ENCODE measurements at regions not wholly inside any gene's neighbourhood (a gene's known extent, or its start where the extent isn't known, plus 50 kb on each side); places are given as distances from the start of the nearest gene placed in this dataset.
A peak's percentile ranks its signal among the peaks of the same experiment; 100 is the strongest.
"Not testable (repeated sequence)": the region's sequence is repeated elsewhere in the genome, so short reads cannot be mapped to it uniquely, and the experiment has no call there.

DNA sequence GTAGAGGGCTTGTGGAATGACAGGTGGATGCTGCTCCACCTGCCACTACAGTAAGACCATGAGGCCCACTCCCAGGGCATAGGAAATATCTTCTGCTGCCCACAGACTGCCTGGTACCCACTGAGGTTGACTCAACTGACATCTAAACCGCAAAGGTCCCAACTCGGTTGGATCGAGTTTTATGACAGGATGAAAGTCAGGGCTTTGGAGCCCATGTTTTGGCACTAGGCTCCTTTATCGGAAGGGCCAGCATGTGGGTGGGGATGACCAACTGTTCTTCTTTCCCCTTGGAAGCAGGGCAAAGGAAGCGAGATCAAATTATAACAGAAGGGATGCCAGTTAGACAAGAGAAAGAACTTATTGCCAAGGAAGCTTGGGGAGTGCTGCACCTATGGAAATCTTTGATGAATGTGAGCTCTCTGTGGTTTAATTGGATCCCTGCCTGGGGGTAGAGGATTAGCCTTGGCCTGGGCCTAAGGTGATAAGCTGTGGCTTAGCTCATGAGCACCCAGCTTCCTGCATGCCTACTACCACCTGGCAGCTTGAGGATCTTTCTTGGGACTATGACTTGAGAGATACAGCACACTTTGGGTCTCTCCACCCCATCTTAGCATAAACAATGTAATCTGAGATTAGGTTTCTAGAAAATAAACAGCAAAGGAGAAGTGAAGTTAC is 121.8 kb downstream of the KCNA5 start:
- no peak for DNase-seq

DNA sequence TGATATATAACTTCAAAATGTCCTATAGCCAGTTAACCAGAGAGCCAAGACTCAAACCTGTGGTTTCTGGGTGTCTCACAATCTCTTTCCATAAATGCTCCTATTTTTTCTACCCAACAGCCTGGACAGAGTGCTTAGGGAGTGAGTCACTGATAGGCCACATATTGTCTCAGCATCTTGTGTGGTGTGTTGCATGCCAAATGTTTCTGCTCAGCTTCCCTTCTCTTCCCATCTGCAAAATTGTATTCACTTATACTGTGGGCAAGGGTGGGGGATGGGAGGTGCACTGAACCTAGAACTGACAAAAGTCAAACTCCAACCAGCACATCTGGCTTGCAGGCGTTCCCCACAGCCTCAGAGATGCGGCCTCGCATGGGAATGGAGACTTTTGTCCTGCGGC is 123.3 kb downstream of the KCNA5 start:
- peak in 1 of 14 donors; percentile 79 for DNase-seq

DNA sequence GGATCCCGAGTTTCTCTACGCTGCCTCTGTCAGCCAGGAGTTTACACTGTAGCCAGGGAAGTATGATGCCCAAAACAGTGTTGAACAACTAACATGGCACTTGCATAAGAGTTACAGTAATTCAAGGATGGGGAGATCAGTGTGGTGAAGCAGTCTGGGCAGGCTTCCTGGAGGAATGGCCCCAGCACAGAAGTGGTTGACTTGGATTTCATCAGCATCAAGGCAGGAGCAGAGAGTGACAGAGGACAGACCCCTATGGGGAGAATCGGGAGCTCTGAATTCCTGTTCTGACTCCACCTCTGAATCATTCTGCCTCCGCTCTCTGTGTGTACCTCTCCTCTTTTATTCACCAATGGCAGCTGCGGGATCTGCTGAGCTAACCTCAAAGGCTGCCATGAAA is 124.5 kb downstream of the KCNA5 start:
- DNase-seq = no peak

DNA sequence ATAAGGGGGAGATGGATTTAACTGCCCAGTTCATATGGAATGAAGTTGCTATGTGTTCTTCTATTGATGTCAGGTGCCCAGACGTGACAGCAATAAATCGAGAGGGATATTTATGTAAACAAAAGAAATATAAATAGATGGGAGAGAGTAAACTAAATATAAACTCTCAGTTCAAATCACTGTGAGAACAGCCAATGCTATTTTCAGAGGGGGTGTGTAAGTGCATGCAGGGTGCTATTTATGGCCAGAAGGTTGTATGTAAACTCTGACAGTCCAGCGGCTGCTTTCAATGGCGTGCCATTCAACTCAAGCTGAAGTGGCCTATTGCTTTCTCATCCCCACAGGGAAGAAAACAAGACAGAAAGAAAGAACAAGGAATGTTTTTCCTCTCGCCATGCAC is 127.2 kb downstream of the KCNA5 start:
- DNase-seq = no peak

DNA sequence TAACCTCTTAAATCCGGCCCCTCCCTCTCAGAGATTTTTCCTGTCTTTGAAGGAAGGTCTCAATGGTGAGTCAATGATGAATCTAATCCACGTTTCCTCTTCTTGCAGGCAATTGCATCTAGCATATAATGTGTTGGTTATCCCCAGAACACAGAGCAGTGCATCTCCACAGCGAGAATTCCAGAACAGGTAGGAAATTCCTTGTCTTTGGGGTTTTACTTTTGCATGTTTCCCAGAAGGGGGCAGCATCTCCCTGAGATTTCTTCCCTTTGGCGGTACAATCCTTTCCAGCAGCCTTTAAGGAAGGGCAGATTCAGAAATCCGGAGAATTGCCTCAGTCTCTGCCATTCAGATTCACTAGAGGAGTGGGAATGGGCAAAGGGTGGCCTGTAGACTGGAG is 128.0 kb downstream of the KCNA5 start:
- DNase-seq = peak in 1 of 14 donors; percentile 53

DNA sequence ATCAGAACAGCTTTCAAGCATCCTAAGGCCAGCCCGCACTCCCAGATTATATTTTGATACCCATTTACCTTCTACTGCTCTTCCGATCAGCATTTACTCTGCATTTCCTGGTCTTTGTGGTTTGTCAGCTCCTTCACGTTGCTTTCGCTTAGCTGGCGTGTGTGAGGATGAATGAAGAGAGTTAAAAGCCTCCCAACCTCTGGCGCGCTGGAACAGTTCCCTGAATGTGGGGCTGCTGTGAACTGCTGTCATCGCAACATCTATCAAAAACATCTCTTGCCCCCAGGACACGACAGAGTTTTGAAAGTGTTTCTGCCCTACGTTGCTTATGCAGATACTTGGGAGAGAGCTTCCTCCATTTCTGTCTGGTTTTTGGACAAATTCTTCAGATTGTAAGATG is 129.2 kb downstream of the KCNA5 start:
- DNase-seq = no peak

DNA sequence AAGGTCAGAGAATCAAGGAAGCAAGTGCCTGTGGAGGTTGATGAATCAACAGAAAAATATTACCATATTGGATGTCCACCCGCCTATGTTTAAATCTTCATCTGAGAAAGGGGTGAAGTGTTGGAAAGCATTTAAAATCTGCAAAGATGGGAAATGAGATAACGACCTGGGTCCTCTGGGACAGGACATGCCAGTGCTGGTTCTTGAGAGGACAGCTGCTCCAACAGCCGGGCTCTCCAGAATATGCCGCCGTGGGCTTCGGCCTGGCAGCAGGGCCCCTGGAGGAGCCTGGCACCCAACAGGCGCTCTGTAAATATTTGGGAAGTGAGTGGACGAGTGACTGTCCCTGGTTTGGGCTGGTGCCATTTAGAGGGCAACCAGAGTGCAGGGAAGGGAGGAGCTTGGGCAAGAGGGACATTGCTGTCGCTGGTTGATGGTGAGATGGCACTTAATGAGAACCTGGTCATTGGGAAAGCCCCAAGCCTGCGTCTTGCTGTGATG is 129.9 kb downstream of the KCNA5 start:
- no peak for DNase-seq

DNA sequence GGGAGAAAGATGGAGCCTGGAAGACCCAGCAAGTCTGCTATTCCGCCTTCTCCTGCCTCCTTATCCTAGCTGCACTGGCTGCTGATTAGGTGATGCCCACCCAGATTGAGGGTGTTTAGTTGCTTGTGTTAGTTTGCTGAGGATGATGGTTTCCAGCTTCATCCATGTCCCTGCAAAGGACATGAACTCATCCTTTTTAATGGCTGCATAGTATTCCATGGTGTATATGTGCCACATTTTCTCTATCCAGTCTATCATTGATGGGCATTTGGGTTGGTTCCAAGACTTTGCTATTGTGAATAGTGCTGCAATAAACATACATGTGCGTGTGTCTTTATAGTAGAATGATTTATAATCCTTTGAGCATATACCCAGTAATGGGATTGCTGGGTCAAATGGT is 131.7 kb downstream of the KCNA5 start:
- not testable (repeated sequence) for DNase-seq

DNA sequence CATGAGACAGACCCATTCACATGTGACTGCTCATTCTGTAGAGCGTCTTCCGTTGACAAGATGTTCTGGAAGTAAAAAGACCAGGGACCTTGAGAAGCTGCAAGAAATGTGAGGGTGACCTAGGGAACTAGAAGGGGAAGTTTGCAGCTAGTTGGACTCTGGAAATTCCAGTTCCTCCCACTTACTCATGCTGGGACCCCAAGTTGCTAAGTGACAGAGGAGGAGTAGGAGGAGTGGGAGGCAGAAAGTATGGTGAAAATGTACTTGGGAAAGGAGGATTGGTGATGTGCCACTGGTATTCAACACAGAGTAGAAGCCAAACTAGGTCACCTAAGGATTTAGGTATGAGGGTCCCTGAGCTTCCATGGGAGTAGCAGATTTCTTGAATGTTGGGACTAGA is 132.4 kb downstream of the KCNA5 start:
- no peak for DNase-seq

DNA sequence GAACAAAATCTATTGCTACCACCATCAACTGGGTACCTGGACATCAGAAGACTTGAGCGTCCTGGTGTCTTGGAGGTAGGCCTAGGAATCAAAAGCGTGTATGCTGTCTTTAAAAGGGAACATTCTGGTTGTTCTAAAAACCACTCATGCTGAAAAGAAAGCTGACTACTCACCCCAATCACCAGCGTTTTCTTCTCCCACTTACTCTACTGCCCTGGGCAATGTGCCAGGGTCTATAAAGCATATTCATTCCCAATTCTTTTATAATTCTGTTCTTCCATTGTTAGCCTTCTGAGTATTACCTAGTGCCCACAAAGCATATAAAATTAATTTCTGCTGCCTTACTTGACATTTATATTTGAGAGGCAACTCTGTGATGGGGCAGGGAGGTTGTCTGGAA is 133.4 kb downstream of the KCNA5 start:
- no peak for DNase-seq

DNA sequence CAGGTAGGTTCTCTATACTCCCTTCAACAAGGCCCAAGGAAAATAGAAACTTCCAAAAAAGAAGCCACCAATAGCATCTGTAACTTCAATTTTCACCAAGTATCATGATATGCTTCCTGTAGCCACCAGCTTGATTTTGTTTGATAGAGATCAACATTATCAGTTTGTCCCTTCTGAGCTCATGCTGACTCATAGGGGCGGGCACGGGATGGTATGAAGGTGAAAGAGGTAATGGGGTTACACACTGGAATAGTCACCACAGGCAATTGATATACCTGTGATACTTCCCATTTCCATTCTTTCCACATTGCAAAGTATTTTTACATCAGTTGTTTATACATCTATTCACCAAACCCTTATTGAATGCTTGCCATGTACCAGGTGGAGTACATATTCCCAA is 134.1 kb downstream of the KCNA5 start:
- no peak for DNase-seq

DNA sequence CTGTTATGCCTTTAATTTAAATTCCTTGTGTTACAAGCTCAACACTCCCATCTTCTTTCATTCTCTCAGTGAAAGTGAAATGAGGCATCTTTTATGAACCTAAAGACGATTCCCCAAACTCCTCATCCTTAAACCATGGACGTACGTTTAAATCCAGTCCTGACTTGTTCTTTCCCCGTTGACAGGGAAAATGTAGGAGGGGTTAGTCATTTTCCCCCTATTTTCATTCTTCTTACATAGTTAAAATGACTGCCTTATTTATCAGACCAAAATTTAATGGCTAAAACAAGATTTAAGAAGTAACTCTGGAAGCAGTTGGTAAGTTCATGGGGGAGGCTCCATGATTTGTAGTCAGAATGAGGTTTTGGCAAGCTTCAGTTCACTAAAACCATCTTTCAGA is 134.9 kb downstream of the KCNA5 start:
- no peak for DNase-seq

DNA sequence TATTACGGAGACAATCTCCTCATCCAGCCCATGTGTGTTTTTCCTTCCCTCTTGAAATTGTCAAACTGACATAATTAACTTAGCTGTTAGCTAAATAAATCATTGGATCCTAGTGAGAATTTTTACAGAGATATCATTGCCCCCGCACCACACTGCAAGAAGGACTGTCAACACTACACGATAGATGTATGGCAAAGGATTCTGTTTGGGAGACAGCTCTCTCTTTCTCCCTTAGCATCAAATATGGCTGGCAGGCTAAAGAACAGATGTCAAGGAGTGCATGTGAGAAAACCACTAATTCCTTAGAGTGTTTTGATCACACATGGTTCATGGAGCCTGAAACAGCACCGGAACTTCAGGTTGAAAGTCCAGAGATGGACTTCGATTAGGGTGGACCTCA is 136.8 kb downstream of the KCNA5 start:
- no peak for DNase-seq

DNA sequence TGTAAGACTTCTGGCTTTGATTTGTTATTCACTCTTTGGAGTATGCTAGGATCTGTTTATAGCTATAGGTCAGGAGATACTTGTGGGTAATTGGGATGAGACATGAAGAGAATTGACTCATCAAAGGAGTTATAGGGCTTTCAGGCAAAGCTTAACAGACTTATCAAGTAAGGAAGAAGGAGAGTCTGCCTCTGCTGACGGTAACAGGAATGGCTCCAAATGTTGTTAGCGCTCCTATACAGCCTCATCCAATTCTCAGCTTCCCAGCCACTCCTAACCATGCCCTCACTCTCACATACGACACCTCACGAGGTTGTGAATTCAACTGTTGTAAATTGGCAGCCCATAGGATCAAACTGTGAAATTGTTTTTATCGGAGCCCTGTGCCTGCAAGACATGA is 140.5 kb downstream of the KCNA5 start:
- DNase-seq = no peak

DNA sequence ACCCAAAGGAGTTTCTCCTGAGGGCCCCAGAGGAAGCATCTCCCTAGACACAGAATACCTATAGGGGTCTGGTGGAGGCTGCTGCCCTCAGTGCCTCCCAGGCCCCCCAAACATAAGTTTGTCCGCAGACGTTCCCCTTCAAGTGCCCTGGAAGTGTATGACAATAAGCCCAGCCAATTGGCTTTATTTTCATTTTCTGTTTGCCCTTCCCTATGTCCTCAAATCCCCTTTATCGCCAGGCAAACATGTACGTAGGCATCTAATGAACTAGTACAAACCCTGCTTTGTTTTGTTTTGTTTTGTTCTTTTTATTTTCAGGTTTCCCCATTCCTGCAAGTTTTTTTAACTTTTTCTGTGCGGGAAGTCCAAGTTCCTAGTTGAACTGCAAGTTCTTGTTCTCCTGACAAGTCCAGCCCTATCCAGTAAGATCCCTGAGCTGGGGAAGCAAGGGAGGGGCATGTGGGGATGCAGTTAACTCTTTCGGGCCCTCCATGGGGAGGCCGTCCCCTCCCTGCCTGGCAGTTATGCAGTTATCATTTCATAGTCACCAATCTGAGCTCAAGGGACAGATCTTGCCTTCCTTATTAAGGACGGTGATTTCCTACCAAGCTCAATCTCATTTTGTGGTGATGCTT is 141.9 kb downstream of the KCNA5 start:
- no peak for DNase-seq

DNA sequence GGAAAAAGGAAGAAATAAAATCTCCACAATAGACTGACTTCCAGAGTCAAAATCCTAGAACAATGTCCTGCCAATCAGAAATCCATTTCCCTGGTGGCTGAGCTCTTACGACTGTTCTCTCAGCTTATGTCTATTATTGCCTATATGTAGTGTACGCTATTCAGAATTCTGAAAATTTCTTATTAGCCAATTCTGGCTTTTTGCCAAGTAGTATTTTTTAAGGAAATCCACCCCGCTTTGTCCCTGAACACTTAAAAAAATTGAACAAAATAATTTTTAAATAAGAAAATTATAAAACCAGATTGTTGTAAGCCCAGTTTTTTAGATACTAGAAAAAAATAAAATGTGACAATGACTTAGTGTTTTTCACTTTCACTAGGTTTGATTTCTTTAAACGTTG is 143.0 kb downstream of the KCNA5 start:
- no peak for DNase-seq

DNA sequence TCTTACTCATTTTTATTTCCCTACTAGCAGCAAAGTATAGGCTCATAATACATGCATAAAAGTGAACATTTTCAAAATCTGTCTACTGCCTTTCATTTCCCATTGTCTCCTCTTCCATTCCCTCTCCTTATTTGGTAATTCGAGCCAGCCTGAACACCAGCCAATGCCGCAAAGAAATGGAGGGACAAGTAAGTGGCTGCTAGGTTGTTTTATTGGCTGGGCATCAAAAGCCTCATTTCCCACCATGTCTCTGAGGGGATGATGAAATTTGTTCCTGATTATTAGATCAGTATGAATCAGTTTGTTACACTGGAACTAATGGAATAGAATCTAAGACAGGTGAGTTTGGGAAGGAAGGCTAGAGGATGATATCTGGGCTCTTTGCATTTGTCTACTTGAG is 143.5 kb downstream of the KCNA5 start:
- DNase-seq = no peak

DNA sequence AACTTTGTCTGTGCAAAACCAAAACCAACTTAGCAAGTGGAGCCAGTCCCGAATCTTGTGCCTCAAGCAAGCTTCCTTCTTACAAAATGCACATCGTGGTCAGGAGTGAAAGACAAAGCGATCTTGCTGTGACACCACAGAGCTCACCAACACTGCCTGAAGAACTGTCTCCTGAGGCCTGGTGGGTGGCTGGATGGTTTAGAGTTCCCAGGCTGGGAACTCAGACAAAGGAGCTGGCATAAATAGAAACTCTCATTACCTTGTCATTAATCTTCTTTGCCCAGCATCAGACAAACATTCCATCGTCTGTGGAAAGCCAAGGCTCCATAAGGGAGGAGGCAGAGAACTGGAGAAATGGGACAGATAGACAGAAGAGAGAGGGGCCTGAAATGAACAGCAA is 144.8 kb downstream of the KCNA5 start:
- DNase-seq = no peak

DNA sequence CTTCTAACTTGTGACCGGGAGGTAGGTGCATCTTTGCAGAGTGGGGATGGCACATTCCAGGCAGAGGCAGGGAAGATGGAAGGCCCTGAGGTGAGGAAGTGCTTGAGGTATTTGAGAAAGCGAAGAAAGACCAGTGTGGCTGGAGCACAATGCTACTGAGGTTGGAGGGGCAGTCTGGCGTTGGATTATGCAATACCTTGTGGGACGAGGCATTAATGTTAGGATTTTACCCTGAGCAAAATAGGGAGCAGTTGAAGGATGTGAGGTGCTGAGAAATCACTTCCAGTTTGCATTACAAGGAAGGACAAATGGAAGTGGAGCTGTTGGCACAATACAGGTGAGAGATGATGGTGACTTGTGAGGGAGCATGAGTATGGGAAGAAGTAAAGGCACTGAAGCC is 145.5 kb downstream of the KCNA5 start:
- no peak for DNase-seq

DNA sequence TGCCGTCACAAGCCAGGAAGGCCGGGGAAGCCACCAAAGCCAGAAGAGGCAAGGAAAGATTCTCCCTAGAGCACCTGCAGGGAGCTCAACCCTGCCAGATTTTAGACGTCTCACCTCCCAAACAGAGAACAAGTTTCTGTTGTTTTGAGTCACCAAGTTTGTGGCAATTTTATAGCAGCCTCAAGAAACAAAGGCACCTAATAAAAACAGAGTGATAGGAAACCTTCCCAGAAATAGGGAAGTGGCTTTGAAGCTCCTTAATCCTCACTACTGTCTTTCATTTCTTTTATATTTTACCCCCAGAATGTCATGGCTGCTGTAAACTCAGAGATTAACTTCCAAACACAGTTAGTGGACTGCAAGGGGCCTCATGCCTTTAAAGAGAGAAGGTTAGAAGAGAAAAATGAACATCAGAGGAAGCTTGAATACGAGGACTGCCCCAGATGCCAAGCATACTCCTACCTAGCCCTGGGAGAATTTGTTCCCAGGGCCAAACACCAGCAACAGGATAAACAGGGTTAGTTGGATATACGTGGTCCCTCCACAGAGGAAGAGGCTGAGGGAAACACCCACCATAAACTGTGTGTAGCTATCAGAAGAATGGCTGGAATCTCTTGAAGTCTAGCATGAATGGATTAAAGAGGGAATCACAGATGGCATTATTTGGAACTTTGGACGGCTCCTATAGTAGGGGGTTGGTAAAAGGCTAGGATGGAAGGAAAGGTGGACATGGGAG is 148.3 kb downstream of the KCNA5 start:
- DNase-seq = no peak

DNA sequence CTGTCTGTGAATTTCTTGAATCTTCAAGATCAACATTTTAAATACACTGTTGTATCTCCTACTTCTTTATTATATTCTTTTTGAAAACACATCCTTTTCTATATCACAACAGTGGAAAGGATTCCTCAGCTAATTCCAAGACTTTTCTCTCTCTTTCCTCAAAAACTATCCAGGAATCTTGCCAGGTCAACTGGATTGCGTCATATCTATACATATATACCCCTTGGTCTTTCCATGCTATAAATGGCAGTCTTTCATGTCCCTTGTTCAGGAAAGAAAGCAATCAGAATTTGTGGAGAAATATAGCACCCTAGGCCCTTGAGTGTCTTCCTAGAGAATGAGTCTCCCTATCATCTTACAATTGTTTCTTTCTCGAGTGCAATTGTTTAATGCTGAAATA is 149.0 kb downstream of the KCNA5 start:
- DNase-seq = no peak

DNA sequence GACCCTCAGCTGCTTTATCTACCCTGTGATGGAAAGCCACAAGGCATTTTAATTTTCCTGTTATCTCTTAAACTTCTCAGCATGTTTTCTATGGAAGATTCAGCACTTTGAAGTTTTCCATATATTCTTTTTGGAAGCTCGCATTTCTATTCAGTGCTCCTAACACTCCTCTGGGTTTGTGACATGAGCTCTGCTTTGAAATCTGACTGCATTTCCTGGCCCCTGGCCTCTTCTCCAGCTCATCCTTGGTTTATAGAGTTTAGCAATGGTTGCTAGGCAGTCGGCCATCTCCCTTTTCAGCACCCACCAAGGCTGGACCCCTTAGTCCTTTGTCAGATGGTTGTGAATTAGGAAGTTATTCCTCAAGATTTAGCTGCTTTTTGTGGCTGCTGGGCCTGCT is 150.6 kb downstream of the KCNA5 start:
- DNase-seq = no peak

DNA sequence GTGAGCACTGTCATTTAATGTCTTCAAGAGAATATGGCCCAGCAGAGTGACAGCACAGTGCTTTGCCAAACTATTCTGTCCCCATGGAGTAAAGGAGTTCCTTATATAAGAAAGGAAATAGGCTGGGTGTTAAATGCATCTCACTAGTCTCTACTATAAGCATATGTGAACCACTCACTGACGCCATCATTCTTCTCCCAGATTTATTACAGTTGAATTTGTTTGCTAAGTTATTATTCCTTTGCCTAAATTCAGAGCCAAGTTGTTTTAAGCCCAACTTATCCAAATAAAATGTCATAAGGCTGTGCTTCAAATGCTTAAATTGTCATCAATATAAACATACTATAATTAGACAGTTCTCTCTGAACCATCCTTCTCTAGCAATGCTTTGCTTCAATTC is 151.6 kb downstream of the KCNA5 start:
- no peak for DNase-seq

DNA sequence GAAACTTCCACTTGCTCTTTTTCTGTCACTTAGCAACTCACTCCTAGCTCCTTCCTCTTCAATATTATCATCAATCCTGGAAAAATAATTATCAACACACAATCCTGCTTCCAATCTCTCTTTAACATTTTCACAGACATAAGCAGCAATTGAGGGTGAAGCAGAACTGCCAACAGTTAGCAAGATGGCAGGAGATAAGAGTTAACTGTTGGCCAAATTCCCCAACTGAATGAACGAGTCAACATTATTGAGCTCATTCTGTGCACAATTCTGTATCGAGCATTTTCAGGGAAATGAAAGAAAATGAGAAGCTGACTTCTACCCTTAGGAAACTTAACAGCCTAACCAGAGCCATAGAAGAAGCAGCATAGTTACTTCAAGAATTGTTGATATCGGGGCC is 152.0 kb downstream of the KCNA5 start:
- no peak for DNase-seq
